ENCODE measurements at regions not wholly inside any gene's neighbourhood (a gene's known extent, or its start where the extent isn't known, plus 50 kb on each side); places are given as distances from the start of the nearest gene placed in this dataset.

- H3K9me3 ChIP-seq (ENCODE audit: control insufficient read depth in 4 of 4, low read length in 3 of 4) = no peaks in the 10 kb centered on the region
- WGBS = 87% methylated on average over 10 of the region's 10 CpGs
Measured at GRCh38 chr2:8400196-8400595, 281.7 kb upstream of the ID2 start.

More at GRCh38 chr2:8400196-8400595, 281.7 kb upstream of the ID2 start:
- H3K9ac ChIP-seq (ENCODE audit: low read depth in 1 of 2, low read length in 2 of 2) = no peak overlapping the region
- DNase-seq (ENCODE audit: low spot score) = no peak
- H3K36me3 ChIP-seq (ENCODE audit: control insufficient read depth in 4 of 4, insufficient read depth in 3 of 4, low read depth in 1 of 4, low read length in 3 of 4) = no peaks in the 10 kb centered on the region
- peaks cover 4 to 22% (median 13%) of the 10 kb centered on the region in 4 donors for H3K4me1 ChIP-seq (ENCODE audit: control insufficient read depth in 4 of 4, insufficient read depth in 4 of 4, low read length in 3 of 4)
- H3K4me3 ChIP-seq (ENCODE audit: low read depth in 1 of 3, low read length in 3 of 3) = no peak overlapping the region
- no peaks in the 10 kb centered on the region for H3K27me3 ChIP-seq (ENCODE audit: control insufficient read depth in 4 of 4, insufficient read depth in 4 of 4, low read length in 3 of 4)
- TF ChIP-seq TAF1 (conservative IDR thresholded peaks at IDR 0.05) (no peak), NR2F2 (IDR thresholded peaks at IDR 0.05) (no peak), RXRA (IDR thresholded peaks at IDR 0.05) (no peak), HNF4G (IDR thresholded peaks at IDR 0.05) (no peak), FOXA1 (IDR thresholded peaks at IDR 0.05) (no peak), RAD21 (IDR thresholded peaks at IDR 0.05) (no peak), ATF3 (IDR thresholded peaks at IDR 0.05) (no peak), ZBTB33 (IDR thresholded peaks at IDR 0.05) (no peak), HNF4A (conservative IDR thresholded peaks at IDR 0.05) (no peak), JUND (IDR thresholded peaks at IDR 0.05) (no peak), FOXA2 (IDR thresholded peaks at IDR 0.05) (no peak), EGR1 (IDR thresholded peaks at IDR 0.05; ENCODE audit: low read depth in 2 of 2) (no peak), YY1 (IDR thresholded peaks at IDR 0.05) (no peak), SP1 (IDR thresholded peaks at IDR 0.05) (no peak), CTCF (IDR thresholded peaks at IDR 0.05; ENCODE audit: low read depth, low read length, missing input control) (no peak), MAX (IDR thresholded peaks at IDR 0.05) (no peak), REST (IDR thresholded peaks at IDR 0.05) (no peak), GABPA (IDR thresholded peaks at IDR 0.05 in 1 of 2, conservative IDR thresholded peaks at IDR 0.05 in 1 of 2) (no peak)
- H3K27ac ChIP-seq (ENCODE audit: low read depth in 1 of 2, low read length in 2 of 2) = no peak overlapping the region
